Fibroblast of villous mesenchyme (primary cell): ENCODE measurements at regions not wholly inside any gene's neighbourhood (a gene's known extent, or its start where the extent isn't known, plus 50 kb on each side); places are given as distances from the start of the nearest gene placed in this dataset.

Source experiments
- DNase-seq: peaks from one replicate; pipeline ENCODE4 v3.0.0-alpha.2; 2010; ENCODE audit warnings: low read depth
- H3K4me3 ChIP-seq: 2 replicates; pipeline ENCODE4 v1.5.1; 2011; ENCODE audit warnings: low read depth, mild to moderate bottlenecking, low read length
- TF ChIP-seq, protein P1 (sequence below): IDR thresholded peaks from 2 replicates; pipeline ENCODE4 v1.5.1; 2012; ENCODE audit warnings: low read depth, mild to moderate bottlenecking, low read length; ENCODE audit not compliant: insufficient read depth

DNA sequence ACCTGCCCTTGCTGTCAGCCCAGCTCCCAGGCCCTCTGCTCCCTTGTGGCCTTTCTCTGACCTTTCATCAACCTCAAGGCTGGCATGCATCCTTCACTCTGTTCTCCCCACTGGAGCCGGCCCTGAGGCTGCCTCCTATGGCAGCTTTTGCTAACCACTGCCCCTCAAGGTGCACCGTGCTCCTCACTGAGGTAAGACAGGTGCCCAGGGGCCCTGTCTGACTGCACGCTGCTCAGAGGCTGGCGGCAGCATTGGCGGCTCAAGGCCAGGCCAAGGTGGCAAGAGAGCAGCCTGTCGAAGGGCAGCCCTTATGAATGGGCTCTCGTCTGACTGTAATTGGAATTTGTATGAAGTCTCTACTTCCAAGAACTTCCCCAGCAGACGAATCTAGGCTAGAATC is 172.6 kb downstream of the ZNF248 start:
- TF ChIP-seq, protein P1, sequence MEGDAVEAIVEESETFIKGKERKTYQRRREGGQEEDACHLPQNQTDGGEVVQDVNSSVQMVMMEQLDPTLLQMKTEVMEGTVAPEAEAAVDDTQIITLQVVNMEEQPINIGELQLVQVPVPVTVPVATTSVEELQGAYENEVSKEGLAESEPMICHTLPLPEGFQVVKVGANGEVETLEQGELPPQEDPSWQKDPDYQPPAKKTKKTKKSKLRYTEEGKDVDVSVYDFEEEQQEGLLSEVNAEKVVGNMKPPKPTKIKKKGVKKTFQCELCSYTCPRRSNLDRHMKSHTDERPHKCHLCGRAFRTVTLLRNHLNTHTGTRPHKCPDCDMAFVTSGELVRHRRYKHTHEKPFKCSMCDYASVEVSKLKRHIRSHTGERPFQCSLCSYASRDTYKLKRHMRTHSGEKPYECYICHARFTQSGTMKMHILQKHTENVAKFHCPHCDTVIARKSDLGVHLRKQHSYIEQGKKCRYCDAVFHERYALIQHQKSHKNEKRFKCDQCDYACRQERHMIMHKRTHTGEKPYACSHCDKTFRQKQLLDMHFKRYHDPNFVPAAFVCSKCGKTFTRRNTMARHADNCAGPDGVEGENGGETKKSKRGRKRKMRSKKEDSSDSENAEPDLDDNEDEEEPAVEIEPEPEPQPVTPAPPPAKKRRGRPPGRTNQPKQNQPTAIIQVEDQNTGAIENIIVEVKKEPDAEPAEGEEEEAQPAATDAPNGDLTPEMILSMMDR, result no peak
- no peak overlapping the region for H3K4me3 ChIP-seq
- no peak for DNase-seq

GRCh38 chr10:37682617-37683016 is 174.8 kb downstream of the ZNF248 start:
- no peak for DNase-seq
- no peak overlapping the region for H3K4me3 ChIP-seq
- TF ChIP-seq, protein P1, result no peak

DNA sequence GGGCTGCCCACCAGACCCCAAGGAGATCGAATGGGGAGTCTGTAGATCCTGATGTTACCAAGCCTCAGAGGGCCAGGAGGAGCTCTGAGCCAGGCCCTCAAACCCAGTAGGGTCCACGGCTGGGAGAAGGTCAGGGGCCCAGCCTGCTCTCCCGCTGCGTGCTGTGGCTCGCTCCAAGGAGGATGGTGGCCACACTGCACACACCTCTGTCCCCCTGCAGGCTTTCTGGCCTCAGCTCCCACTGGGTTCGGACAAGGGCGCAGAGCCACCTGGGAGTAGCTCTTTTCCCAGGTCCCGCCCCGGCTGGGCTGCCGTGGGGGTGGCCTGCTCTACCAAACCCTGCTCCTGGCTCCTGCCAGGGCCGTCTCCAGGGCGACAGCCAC is 175.8 kb downstream of the ZNF248 start:
- TF ChIP-seq, protein P1, result no peak
- DNase-seq, result no peak
- H3K4me3 ChIP-seq, result no peak overlapping the region

GRCh38 chr10:37680716-37681616 is 176.4 kb downstream of the ZNF248 start:
- no peak overlapping the region for H3K4me3 ChIP-seq
- no peak for DNase-seq
- TF ChIP-seq, protein P1, result no peak

GRCh38 chr10:37680243-37680683 is 177.1 kb downstream of the ZNF248 start:
- TF ChIP-seq, protein P1, result no peak

GRCh38 chr10:37679465-37679864 is 177.9 kb downstream of the ZNF248 start:
- no peak for DNase-seq
- no peak overlapping the region for H3K4me3 ChIP-seq
- TF ChIP-seq, protein P1, result no peak

More at GRCh38 chr10:37680243-37680683, 177.1 kb downstream of the ZNF248 start:
- no peak for DNase-seq
- no peak overlapping the region for H3K4me3 ChIP-seq
